ENCODE measurements at regions not wholly inside any gene's neighbourhood (a gene's known extent, or its start where the extent isn't known, plus 50 kb on each side); places are given as distances from the start of the nearest gene placed in this dataset.

DNA sequence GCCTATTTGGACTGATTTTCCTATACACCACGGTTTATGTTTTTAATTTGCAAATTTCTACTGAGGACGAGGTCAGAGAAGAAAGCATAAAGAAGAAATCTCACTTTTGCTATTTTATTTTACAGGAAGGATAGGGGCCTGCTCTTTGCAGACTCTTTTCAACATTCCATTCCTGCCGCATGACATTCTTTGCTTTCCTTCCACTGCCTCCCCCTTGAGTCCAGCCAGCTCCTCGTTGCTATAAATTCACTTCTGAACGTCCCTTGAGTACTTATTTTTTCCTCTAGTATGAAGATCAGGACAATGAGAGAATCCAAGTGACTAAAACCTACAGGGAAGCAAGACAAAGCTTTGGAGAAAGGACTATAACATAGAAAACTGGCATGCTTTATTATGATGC, 53.4 kb upstream of the PTGFR start:
- POLR2A ChIA-PET (ENCODE audit: low non-redundant PET): no interaction called here
- CTCF ChIA-PET: no interaction called here
- no peak overlapping the region for H3K27ac ChIP-seq
- DNase-seq (ENCODE audit: low spot score): no peak
- TF ChIP-seq, protein P1, sequence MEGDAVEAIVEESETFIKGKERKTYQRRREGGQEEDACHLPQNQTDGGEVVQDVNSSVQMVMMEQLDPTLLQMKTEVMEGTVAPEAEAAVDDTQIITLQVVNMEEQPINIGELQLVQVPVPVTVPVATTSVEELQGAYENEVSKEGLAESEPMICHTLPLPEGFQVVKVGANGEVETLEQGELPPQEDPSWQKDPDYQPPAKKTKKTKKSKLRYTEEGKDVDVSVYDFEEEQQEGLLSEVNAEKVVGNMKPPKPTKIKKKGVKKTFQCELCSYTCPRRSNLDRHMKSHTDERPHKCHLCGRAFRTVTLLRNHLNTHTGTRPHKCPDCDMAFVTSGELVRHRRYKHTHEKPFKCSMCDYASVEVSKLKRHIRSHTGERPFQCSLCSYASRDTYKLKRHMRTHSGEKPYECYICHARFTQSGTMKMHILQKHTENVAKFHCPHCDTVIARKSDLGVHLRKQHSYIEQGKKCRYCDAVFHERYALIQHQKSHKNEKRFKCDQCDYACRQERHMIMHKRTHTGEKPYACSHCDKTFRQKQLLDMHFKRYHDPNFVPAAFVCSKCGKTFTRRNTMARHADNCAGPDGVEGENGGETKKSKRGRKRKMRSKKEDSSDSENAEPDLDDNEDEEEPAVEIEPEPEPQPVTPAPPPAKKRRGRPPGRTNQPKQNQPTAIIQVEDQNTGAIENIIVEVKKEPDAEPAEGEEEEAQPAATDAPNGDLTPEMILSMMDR (conservative IDR thresholded peaks at IDR 0.05; ENCODE audit: low read depth): no peak

DNA sequence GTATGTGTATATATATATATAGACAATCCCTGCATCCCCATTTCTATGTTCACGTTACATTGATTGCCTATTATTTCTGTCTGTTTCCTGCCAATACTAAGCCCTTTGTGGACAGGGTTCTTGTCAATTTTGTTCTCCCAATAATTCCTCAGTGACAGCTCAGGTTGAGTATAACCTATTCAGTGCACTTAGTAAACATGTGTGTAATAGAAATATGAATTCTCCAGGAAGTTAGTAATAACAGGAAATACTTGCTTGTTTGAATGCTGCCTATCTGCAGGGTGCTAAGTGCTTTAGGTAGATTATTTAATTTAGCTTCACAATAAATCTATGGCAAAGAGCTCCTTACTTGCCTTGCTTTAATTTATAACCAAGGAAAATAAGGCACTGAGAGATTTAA, 52.8 kb upstream of the PTGFR start:
- ChIA-PET CTCF (no interaction called here), POLR2A (ENCODE audit: low non-redundant PET) (no interaction called here)
- TF ChIP-seq, protein P1 (conservative IDR thresholded peaks at IDR 0.05; ENCODE audit: low read depth): no peak
- DNase-seq (ENCODE audit: low spot score): no peak
- H3K27ac ChIP-seq: no peak overlapping the region

DNA sequence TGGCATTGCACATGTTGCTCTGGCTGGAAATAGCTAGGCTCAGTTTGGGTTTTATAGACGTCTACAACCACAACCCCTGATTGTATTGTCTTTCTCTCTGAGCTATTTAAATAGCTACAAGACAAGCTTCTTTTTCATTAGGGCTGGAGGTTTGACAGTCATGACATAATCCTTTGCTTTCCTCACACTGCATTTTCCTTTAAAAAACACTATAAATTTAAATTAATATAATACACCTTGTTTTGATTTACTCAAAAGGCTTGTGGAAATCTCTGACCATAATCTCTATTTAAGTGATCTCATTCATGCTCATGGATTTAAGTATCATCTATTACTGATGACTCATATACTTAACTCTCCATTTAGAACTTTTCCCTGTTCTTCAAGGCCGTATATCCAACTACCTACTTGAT, 50.4 kb upstream of the PTGFR start:
- DNase-seq (ENCODE audit: low spot score): peak; percentile 30
- POLR2A ChIA-PET (ENCODE audit: low non-redundant PET): no interaction called here
- TF ChIP-seq, protein P1 (conservative IDR thresholded peaks at IDR 0.05; ENCODE audit: low read depth): no peak
- no peak overlapping the region for H3K27ac ChIP-seq
- CTCF ChIA-PET: interaction anchor here (0.9 kb wide), 1 partner anchor 14 kb away, joined by 3 read pairs; no protein-coding TSS in a partner anchor
